MG63 (cell line): ENCODE measurements at regions not wholly inside any gene's neighbourhood (a gene's known extent, or its start where the extent isn't known, plus 50 kb on each side); places are given as distances from the start of the nearest gene placed in this dataset.
"Not testable (repeated sequence)": the region's sequence is repeated elsewhere in the genome, so short reads cannot be mapped to it uniquely, and the experiment has no call there.

ENCODE experiments used
- DNase-seq: peaks from one replicate; pipeline ENCODE4 v3.0.0-alpha.2; 2020
- H3K27me3 ChIP-seq: fragments of 250-450 bp; sonication (Bioruptor Pico); 2 replicates; pipeline ENCODE4 v1.5.1; 2020; ENCODE audit warnings: mild to moderate bottlenecking, moderate library complexity
- H3K36me3 ChIP-seq: fragments of 250-450 bp; sonication (Bioruptor Pico); 2 replicates; pipeline ENCODE4 v1.5.1; 2020; ENCODE audit warnings: mild to moderate bottlenecking, moderate library complexity
- H3K4me3 ChIP-seq: fragments of 250-450 bp; sonication (Bioruptor Pico); 2 replicates; pipeline ENCODE4 v1.5.1; 2020; ENCODE audit warnings: mild to moderate bottlenecking, moderate library complexity
- H3K9me3 ChIP-seq: fragments of 250-450 bp; sonication (Bioruptor Pico); 2 replicates; pipeline ENCODE4 v1.5.1; 2020; ENCODE audit warnings: mild to moderate bottlenecking, moderate library complexity

DNA sequence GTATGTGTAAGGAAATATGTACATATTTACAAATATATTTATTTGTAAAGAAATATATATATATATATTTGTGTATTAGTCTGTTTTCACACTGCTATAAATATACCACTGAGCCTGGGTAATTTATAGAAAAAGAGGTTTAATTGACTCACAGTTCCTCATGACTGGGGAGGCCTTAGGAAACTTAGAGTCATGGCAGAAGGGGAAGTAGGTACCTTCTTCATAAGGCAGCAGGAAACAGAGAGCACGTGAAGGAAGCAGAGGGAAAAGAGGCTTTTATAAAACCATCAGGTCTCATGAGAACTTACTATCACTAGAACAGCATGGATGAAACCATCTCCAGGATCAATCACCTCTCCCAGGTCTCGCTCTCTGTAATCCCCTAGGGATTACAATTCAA lies 644.5 kb upstream of the HS3ST5 start:
- H3K36me3 ChIP-seq: no peaks in the 10 kb centered on the region
- no peaks in the 10 kb centered on the region for H3K27me3 ChIP-seq
- H3K9me3 ChIP-seq: no peaks in the 10 kb centered on the region
- H3K4me3 ChIP-seq: no peak overlapping the region
- no peak for DNase-seq

DNA sequence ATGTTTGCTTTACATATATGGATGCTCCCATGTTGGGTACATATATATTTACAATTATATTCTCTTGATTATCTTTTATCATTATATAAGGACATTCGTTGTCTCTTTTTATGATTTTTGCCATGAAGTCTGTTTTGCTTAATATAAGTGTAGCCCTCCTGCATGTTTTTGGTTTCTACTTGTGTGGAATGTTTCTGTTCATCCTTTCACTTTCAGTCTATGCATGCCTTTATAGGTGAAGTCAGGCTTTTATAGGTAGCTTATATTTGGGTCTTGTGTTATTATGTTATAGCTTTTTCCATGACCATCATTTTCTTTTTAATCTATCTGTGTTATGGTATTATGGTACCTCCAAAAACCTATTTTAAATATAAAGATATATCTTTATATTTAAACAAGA lies 612.5 kb upstream of the HS3ST5 start:
- Histone ChIP-seq H3K4me3 (no peak overlapping the region), H3K27me3 (no peaks in the 10 kb centered on the region), H3K9me3 (no peaks in the 10 kb centered on the region), H3K36me3 (no peaks in the 10 kb centered on the region)
- DNase-seq: no peak

DNA sequence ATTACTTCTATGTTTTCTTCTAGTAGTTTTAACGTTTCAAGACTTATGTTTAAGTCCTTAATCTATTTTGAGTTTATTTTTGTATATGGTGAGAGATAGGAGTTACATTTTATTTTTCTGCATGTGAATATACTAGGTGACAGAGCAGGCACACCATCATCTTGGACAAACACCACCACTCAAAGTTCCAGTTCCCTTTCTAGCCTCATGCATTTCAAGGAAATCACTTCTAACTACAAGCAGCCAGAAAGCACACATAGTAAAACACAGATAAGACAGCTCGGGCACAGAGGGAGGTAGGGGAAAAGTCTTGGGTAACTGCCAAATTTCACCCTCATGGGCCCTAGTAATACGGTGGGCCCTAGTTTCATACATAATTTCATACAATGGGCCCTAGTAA lies 609.4 kb upstream of the HS3ST5 start:
- H3K27me3 ChIP-seq: no peaks in the 10 kb centered on the region
- no peaks in the 10 kb centered on the region for H3K9me3 ChIP-seq
- DNase-seq: no peak
- H3K4me3 ChIP-seq: no peak overlapping the region
- no peaks in the 10 kb centered on the region for H3K36me3 ChIP-seq

DNA sequence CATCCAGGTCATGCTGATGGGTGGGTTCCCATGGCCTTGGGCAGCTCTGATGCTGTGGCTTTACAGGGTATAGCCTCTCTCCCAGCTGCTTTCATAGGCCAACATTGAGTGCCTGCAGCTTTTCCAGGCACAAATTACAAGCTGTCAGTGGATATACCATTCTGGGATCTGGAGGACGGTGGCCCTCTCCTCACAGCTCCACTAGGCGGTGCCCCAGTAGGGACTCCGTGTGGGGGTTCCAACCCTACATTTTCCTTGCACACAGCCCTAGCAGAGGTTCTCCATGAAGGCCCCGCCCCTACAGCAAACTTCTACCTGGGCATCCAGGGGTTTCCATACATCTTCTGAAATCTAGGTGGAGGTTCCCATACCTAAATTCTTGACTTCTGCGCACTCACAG lies 602.6 kb upstream of the HS3ST5 start:
- H3K9me3 ChIP-seq: no peaks in the 10 kb centered on the region
- H3K27me3 ChIP-seq: no peaks in the 10 kb centered on the region
- H3K36me3 ChIP-seq: no peaks in the 10 kb centered on the region
- DNase-seq: no peak
- no peak overlapping the region for H3K4me3 ChIP-seq

DNA sequence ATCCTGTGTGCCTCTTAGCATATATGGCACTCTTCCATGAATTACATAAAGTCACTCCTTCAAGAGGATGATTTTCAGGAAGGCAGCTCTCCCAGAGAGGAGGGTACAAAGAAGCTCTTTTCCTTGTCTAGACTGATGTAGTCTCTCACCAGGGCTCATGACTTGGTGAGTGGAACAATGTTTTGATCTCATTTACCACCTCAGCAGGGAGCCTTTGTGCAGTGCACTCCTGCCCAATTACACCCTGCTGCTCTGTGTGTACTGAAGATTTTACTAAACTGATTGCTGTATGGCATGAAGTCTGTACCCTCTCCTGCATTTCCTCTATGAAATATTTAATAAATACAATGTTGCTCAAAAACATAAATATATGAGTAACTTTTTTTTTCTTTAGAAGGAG lies 598.3 kb upstream of the HS3ST5 start:
- H3K27me3 ChIP-seq: no peaks in the 10 kb centered on the region
- DNase-seq: no peak
- H3K9me3 ChIP-seq: no peaks in the 10 kb centered on the region
- no peaks in the 10 kb centered on the region for H3K36me3 ChIP-seq
- no peak overlapping the region for H3K4me3 ChIP-seq

DNA sequence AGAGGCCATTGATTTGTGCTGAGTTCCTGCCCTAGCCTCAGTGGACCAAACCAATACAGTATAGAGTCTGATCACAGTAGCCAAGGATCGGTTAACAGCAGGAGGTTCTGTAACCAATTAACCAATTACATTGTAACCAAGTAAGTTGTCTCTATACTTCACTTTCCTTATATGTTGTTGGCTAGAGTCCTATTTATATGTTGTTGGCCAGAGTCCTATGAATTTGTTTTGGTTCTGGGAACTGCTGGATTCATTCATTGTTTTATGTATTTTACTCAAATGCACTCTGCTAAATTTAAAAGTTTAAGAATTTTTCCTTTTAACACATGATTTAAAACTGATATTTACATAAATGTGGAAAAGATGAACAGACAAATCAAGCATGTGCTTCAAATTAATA lies 597.4 kb upstream of the HS3ST5 start:
- no peaks in the 10 kb centered on the region for H3K27me3 ChIP-seq
- no peak for DNase-seq
- H3K4me3 ChIP-seq: no peak overlapping the region
- no peaks in the 10 kb centered on the region for H3K36me3 ChIP-seq
- H3K9me3 ChIP-seq: no peaks in the 10 kb centered on the region

DNA sequence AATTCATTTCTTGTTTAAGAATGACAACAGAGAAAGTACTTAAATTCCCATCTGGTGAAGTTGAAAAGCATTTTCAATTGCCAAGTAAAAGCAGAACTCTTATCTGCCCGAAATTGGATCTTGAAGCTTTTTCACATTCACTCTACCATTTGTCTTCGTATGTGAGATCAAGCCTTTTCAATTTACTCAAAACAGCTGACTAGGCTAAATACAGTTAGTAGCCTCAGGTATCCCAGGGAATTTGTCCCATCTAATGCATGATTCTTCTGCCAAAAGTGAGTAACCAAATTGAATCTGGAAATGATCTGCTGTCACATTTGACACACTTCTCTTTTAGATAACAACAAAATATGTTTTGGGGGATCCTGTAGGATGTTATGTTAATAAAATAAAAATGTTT lies 596.8 kb upstream of the HS3ST5 start:
- no peaks in the 10 kb centered on the region for H3K36me3 ChIP-seq
- H3K9me3 ChIP-seq: no peaks in the 10 kb centered on the region
- no peak for DNase-seq
- no peak overlapping the region for H3K4me3 ChIP-seq
- no peaks in the 10 kb centered on the region for H3K27me3 ChIP-seq

DNA sequence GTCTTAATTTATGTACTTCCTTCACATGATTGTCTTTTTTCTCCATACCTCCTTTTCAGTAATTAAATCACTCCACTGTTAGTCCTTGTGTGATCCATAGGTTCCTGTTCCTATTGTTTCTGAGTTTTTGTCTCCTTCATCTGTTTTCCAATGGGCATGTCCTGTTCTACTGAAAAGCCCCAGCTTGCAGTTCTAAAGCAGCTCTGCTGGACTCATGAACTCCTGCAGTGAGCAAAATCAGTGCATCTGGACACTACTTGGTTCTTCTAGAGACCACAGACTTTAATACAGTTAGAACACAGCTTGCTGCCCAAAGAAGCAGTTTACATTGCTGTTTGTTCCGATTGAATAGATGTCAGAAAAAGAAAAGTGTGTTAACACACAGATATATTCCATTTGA lies 593.3 kb upstream of the HS3ST5 start:
- Histone ChIP-seq H3K36me3 (no peaks in the 10 kb centered on the region), H3K9me3 (peaks cover 2% of the 10 kb centered on the region; the same call in 1 of the 2 replicates), H3K4me3 (no peak overlapping the region), H3K27me3 (no peaks in the 10 kb centered on the region)
- DNase-seq: no peak

DNA sequence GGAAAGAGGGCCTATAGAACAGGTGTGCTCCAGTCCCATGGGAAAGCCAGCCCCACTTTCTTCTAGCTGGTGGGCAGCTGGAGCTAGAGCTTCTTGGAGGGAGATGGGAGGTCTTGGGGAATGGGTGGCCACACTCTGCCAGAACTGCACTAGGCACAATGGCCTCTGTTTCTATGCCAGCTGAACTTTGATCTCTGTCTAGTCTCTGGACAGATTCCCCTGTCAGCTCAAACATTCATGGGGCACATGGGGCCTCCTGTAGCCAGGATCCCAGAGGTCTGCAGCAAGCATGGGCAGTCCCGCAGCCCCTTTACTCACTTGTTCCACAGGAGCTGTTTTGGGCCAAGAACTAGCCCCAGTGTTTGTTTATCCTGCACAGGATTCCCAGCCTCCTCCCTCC lies 591.3 kb upstream of the HS3ST5 start:
- no peak overlapping the region for H3K4me3 ChIP-seq
- no peak for DNase-seq

DNA sequence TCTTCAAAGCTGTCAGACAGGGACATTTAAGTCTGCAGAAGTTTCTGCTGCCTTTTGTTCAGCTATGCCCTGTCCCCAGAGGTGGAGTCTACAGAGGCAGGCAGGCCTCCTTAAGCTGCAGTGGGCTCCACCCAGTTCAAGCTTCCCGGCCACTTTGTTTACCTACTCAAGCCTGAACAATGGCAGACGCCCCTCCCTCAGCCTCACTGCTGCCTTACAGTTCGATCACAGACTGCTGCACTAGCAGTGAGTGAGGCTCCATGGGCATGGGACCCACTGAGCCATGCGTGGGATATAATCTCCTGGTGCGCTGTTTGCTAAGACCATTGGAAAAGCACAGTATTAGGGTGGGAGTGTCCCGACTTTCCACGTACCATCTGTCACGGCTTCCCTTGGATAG lies 585.9 kb upstream of the HS3ST5 start:
- not testable (repeated sequence) for H3K27me3 ChIP-seq, H3K36me3 ChIP-seq, H3K9me3 ChIP-seq, H3K4me3 ChIP-seq, DNase-seq

More for the DNA sequence above, 591.3 kb upstream of the HS3ST5 start:
- H3K27me3 ChIP-seq: no peaks in the 10 kb centered on the region
- peaks cover 2% of the 10 kb centered on the region; the same call in 1 of the 2 replicates for H3K9me3 ChIP-seq
- H3K36me3 ChIP-seq: no peaks in the 10 kb centered on the region

DNA sequence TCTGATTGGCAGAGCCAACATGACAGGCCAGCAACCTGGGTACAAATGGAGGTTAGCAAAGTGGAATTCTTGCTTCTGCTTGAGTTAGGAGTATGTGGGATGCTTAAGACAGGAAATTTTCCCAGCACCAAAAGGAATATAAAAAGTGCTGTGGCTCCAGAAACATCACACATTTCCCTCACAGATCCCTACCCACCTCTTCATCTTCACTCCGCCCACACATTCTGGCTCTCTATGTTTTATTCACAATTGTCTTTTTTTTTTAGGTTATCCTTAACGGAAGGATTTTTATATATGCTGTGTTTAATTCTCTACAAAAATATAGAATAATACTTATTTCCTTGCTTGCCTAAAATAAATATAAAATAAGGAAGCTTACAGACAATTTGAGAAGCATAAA lies 563.3 kb upstream of the HS3ST5 start:
- no peak for DNase-seq
- Histone ChIP-seq H3K36me3 (no peaks in the 10 kb centered on the region), H3K4me3 (no peak overlapping the region), H3K9me3 (no peaks in the 10 kb centered on the region), H3K27me3 (no peaks in the 10 kb centered on the region)

DNA sequence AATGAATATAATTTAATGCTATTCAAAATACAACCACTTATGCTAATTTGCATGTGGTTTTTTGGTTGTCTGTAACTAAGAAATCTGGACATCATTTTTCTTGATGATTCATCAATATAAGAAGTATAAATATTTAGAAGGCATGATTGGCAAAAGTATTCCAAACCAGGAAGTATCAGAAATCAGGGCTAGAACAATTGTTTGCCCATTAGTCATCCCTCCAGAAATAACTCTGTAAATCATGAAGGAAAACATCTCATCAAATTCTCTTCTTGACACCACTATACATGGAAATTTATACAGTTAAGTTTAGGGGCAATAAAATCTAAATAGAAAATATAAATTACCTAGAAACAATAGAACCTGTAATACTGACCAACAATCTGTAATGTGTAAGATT lies 554.7 kb upstream of the HS3ST5 start:
- no peak for DNase-seq
- Histone ChIP-seq H3K27me3 (no peaks in the 10 kb centered on the region), H3K9me3 (peaks cover 7% of the 10 kb centered on the region; the same call in 1 of the 2 replicates), H3K4me3 (no peak overlapping the region), H3K36me3 (no peaks in the 10 kb centered on the region)

DNA sequence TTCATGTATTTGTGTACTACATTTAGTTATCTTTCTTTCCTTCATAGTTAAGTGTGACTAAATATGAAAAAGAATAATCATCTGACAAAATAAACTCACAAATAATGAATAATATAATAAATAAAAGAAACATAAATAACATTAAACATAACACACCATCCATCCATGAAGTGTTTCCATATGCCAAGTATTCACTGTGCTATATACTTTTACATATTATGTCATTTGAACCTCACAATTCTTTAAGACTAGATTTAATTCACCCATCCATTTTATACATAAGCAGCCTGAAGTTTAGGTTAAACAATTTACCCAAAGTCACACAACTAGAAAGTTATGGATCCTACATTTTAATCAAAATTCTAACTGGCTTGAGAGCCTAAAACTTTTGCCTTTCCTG lies 549.4 kb upstream of the HS3ST5 start:
- Histone ChIP-seq H3K36me3 (no peaks in the 10 kb centered on the region), H3K27me3 (no peaks in the 10 kb centered on the region), H3K9me3 (no peaks in the 10 kb centered on the region), H3K4me3 (no peak overlapping the region)
- no peak for DNase-seq

DNA sequence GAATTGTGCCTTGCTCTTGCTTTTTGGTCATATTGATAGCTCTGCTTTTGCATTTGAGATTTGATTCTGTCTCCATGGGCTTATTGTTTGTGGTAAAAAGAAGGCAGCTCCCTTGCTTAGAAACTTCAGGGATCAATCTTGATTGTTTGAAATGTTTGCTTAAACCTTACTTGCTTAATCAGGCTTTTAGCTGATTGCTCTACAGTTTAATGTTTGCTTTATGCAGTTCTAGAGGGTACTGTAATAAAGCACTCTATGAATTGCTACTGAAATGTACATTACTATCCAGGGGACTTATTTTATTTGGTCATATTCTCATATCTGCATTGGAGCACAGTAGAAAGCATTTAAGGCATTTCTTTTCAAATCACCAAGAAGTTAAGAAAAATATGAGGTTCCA lies 545.4 kb upstream of the HS3ST5 start:
- no peak overlapping the region for H3K4me3 ChIP-seq
- DNase-seq: no peak
- H3K36me3 ChIP-seq: no peaks in the 10 kb centered on the region
- H3K27me3 ChIP-seq: no peaks in the 10 kb centered on the region
- no peaks in the 10 kb centered on the region for H3K9me3 ChIP-seq

DNA sequence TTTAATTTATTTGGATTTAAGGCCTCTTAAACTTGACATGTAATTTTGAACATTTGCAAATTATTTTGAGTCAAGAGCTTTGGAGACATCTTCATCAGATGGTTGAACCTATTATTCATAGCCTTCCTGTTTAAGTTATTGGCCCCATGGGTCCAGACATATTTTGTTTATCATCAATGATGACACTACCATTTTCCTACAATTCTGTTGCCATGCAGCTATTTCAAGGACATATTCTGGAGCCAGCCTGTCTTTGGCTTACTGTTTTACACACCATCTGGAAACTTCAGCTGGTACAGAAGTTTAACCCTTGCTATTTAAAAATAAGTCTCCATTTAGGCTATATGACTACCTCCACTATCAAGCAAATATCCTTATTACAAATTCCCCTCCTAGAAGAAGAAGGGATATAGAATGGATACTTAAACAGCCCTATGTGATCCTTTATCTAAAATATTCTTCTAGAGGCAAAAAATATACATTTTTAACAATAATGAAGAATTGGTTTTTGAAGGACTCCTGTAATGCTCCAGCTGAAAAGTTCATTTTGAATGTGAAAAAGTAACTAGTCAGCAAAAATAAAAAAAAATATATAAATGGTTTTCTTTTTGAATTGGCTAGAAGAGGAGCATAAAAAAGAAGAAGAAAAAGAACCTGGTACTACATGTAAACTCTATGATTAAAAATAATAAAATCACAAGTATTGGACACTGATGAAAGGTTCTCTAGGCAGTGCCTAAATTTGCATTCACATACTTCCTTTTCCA lies 544.0 kb upstream of the HS3ST5 start:
- Histone ChIP-seq H3K9me3 (no peaks in the 10 kb centered on the region), H3K36me3 (no peaks in the 10 kb centered on the region), H3K4me3 (no peak overlapping the region), H3K27me3 (no peaks in the 10 kb centered on the region)
- no peak for DNase-seq

DNA sequence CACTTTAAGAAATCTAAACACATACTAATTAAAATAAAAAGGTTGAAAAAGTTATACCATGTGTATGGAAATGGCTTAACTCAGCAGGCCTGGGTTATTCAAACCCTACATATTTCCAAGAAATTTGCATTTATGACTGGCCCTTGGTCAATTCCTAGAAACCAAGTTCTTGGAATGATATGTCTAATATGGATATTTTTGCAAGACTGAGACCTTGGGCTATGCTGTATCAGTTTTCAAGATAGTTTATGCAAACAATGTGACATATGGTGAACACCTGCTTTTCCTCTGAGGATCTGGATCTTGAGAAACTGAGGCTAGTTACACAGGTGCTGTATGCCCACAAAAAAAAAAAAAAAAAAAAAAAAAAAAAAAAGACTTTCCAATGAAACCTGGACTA lies 536.9 kb upstream of the HS3ST5 start:
- H3K9me3 ChIP-seq: no peaks in the 10 kb centered on the region
- no peaks in the 10 kb centered on the region for H3K36me3 ChIP-seq
- no peak for DNase-seq
- no peaks in the 10 kb centered on the region for H3K27me3 ChIP-seq
- no peak overlapping the region for H3K4me3 ChIP-seq

DNA sequence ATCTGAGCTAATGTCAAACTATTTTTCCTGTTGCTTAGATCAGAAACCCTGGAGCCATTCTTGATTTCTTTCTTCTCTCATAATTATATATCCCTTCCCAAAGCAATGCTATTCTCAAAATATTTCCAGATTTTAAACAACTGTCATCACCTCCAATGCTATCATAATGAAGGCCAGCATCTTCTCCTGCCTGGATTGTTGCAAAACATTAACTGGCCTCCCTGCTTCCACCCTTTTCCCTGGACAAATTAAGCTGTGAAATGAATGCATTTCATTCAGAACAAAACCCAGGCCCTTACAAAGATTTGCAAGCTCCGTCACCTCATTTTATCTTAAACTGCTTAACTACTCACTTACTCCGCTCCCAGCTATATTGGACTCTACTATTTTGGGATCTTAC lies 535.3 kb upstream of the HS3ST5 start:
- H3K27me3 ChIP-seq: no peaks in the 10 kb centered on the region
- no peak for DNase-seq
- no peaks in the 10 kb centered on the region for H3K9me3 ChIP-seq
- H3K36me3 ChIP-seq: no peaks in the 10 kb centered on the region
- H3K4me3 ChIP-seq: no peak overlapping the region

DNA sequence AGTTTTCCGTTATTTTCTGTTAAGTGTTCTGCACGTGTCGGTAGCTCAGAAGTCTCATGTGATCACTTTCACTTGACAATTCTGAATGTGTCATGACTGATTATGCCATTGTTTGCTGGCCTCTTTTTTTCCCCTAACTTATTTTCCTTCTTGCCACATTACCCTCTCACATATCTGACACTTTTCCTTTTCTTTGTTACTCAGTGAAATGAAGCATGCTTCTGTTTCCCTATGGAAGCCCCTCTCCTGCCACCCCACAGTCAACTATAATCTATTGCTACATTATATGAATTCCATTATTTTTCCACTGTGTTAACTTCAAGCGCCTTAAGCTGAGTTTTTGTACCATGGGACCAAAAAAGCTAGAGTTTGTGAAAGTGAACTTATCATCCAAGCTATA lies 531.6 kb upstream of the HS3ST5 start:
- Histone ChIP-seq H3K27me3 (no peaks in the 10 kb centered on the region), H3K36me3 (no peaks in the 10 kb centered on the region), H3K4me3 (no peak overlapping the region), H3K9me3 (no peaks in the 10 kb centered on the region)
- DNase-seq: no peak

DNA sequence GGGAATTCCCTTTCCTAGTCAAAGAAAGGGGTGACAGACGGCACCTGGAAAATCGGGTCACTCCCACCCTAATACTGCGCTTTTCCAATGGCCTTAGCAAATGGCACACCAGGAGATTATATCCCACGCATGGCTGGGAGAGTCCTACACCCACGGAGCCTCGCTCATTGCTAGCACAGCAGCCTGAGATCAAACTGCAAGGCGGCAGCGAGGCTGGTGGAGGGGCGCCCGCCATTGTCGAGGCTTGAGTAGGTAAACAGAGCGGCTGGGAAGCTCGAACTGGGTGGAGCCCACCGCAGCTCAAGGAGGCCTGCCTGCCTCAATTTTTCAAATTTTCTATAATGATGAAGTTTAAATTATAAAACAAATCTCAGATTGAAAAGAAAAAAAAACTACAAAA lies 522.7 kb upstream of the HS3ST5 start:
- not testable (repeated sequence) for H3K4me3 ChIP-seq, DNase-seq, H3K9me3 ChIP-seq

More for the DNA sequence above, 522.7 kb upstream of the HS3ST5 start:
- not testable (repeated sequence) for H3K27me3 ChIP-seq, H3K36me3 ChIP-seq
